HG02610 (cell line): ENCODE measurements at regions not wholly inside any gene's neighbourhood (a gene's known extent, or its start where the extent isn't known, plus 50 kb on each side); places are given as distances from the start of the nearest gene placed in this dataset.
"Not testable (repeated sequence)": the region's sequence is repeated elsewhere in the genome, so short reads cannot be mapped to it uniquely, and the experiment has no call there.

Experiments used
- ATAC-seq: cut with Tn5 transposase; IDR thresholded peaks from one replicate; pipeline ENCODE4 v1.9.1; 2021; ENCODE audit warnings: mild to moderate bottlenecking, moderate library complexity; ENCODE audit not compliant: unreplicated experiment

GRCh38 chr1:178637841-178638240 lies 87.2 kb upstream of the RALGPS2 start:
- no peak for ATAC-seq

DNA sequence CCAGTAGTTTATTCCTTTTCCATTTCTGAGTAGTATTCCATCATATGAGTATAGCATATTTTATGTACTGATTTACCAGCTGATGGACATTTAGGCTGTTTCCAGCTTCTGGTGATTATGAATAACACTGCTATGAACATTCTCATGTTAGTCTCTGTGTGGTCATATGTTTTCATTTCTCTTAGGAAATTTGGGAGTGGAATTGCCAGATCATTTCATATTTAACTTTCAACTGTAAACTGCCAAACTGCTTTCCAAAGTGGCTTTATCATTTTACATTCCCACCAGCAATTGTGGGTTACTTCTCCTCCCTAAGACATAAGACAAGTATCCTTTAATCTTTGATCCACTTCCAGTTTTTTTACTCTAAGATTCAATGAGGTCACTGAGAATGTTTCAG lies 85.7 kb upstream of the RALGPS2 start:
- ATAC-seq, result no peak

GRCh38 chr1:178642282-178642681 lies 82.8 kb upstream of the RALGPS2 start:
- no peak for ATAC-seq

GRCh38 chr1:178643349-178643748 lies 81.7 kb upstream of the RALGPS2 start:
- ATAC-seq, result no peak

GRCh38 chr1:178643831-178644230 lies 81.2 kb upstream of the RALGPS2 start:
- ATAC-seq, result no peak

DNA sequence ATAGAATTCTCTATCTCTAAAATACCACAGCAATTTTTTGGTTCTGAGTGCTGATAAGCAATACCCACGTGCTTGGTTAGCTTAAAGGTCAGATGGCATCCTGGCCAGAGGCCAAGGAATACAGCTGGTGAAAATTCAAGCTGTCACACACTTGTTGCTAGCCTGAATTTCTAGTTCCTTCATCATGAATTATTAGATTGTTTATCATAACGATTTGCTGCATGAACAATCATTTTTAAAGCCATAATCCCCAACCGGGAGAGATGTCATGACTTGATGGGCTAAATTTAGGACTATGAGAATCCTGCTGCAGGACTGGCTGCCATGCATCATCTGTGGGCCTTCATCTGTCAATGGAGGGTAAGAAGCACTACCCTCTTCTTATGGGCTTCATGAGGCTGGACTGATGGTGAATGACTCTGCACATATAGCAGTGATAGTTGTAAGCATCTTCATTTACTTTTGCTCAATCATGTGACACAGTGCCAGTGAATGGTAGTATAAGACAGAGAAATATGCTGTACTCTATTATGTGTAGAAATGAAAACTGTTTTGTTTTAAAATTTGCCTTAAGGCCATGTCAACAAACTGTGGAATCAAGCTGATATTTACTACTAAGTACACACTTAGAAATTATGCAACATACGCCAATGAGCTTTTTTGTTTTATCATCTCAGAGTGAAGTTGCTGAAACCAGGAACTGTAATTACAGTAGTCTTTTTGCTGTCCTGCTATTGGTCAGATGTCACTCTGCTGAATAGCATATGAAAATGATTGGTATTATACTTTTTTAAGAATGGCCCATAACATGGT lies 80.5 kb upstream of the RALGPS2 start:
- no peak for ATAC-seq

DNA sequence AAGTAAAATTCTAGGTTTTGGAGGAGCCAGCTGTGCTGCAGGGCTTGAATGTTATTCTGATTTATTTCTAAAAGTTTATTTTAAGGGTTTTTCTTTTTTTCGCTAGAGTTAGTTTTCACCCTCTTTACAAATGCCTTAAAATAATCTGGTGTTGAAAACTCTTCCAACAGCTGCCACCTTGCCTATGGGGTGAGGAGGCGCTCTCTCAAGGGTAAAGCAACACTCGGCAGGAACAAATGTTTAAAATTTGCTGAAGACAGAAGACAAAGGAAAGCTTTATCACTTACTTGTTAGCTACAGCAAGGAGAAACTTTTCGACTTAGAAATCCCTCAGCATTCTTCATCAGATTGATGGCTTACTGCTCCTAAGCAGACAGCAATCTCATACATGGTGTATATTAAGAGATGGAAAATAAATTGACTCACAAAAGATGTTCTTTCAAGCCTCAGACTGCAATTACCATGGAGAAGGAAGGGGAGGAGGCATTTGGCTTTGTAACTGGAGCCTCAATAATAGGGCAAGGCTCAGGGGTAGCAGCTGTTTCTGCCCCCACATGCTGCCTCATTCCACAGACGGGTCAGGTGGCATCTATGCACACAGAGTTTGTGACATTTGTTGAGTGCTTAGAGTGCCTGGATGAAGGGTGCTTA lies 79.8 kb upstream of the RALGPS2 start:
- no peak for ATAC-seq

- ATAC-seq, result no peak
Measured at GRCh38 chr1:178645808-178646200, 79.2 kb upstream of the RALGPS2 start.

- ATAC-seq, result no peak
Measured at GRCh38 chr1:178646821-178647220, 78.2 kb upstream of the RALGPS2 start.

- ATAC-seq, result no peak
Measured at GRCh38 chr1:178648151-178648550, 76.9 kb upstream of the RALGPS2 start.

- ATAC-seq, result peak; percentile 54
Measured at GRCh38 chr1:178649582-178650350, 75.3 kb upstream of the RALGPS2 start.

- ATAC-seq, result no peak
Measured at GRCh38 chr1:178650934-178651511, 74.0 kb upstream of the RALGPS2 start.

DNA sequence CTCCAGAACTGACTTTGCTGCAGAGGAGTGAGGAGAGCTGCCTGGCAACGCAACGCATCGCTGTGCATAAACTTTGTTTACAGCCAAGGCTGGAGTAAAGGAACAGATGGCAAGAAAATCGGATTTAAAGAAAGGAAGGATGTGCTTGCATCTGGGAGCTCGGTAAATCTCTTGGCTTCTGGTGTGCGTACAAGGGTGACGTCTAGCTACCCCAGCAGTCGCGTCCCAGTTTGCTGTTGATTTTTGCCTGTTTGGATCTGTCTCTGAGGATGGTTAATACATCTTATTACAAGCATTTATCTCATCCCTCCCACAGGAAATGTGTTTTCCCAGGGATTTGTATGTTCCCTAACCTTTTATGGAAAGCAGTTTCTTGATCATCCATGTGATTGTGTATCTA lies 73.3 kb upstream of the RALGPS2 start:
- ATAC-seq, result no peak

DNA sequence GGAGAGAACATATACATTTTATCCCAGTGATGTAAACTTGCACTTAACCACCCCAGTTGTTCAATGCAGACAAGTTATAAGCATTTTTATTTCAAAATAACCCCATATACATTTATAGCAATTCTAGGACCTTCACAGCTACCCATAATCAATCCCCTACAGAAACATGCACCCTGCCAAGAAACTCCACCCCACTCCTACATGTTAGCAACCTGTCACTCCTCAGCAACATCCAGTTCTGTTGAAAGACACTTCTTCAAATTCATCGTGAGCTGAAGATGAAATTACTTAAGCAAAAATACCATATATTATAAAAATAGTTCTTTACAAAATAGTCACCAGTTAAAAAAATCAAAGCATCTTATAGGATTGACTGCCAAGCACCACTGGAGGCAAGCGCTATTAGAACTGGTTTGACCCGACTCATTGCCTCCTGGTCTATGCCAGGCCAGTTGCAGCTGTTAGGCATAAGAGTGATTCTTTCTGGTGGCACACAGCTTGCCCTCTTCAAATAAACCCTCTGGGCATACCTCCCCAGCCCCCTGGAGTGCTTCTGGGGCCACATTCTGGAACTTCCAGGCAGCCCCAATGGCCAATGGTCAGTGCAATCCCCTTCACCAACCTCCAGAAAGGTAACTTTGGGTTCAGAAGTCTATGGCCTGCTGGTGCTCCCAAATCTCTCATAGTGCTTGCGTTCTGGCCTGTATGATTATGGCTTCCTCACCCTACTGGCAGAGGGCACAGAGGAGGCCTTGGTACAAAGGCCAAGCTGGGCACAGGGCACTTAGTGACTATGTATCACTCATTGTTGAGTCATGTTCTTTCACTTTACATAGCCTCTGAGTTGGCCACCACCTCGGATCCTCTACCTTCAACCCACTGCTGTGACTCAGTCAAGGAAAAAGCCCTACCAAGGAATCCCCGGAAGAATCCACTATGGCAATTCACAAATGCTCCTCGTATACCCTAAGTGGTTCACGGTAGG lies 72.2 kb upstream of the RALGPS2 start:
- ATAC-seq, result no peak

GRCh38 chr1:178659789-178660208 lies 65.2 kb upstream of the RALGPS2 start:
- peak; percentile 62 for ATAC-seq

GRCh38 chr1:178660461-178660860 lies 64.6 kb upstream of the RALGPS2 start:
- no peak for ATAC-seq

DNA sequence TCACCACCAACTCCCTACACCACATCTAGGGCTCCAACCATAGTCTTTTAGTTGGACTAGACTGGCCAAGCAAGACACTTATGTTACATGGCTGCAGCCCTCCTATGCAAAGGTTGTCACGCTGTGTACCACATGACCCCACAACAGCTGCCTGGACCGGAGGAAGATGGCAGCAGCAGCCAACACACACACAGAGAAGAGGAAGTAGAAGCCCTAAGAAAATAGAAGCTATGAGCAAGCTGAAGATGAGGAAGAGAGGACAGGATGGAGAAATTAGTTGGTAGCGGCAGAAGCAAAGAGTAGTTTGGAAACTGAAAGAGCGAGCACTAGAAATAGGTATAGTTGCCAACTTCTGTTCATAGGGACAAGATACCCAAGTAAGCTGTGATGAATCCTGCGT lies 60.8 kb upstream of the RALGPS2 start:
- peak; percentile 74 for ATAC-seq

GRCh38 chr1:178665579-178665978 lies 59.5 kb upstream of the RALGPS2 start:
- ATAC-seq, result no peak

GRCh38 chr1:178666891-178667290 lies 58.2 kb upstream of the RALGPS2 start:
- ATAC-seq, result not testable (repeated sequence)

- no peak for ATAC-seq
Measured at GRCh38 chr1:178672434-178672833, 52.6 kb upstream of the RALGPS2 start.
